ENCODE measurements at regions not wholly inside any gene's neighbourhood (a gene's known extent, or its start where the extent isn't known, plus 50 kb on each side); places are given as distances from the start of the nearest gene placed in this dataset.

DNA sequence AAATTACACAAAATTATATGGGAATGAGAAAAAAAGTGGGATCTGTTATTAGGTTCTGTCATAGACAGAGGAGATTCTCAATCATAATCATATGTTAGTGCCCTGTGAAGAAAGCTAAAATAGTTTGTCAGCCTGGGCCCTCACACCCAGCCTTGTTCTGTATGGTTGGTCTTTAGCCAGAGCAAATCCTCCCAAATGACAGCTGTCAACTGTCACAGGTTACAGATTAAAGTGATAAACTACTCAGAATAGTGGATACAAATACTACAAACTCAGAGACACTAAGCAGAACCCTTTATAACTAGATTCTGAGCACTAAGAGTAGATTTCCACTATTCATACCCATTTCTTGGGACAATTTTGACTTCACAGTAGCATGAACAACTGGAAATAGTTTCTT is 405.0 kb upstream of the MEF2C start:
- no peak for TF ChIP-seq TCF4 (CRISPR knock-in tag; IDR thresholded peaks at IDR 0.05; ENCODE audit: borderline replicate concordance)
- TF ChIP-seq, protein P1, sequence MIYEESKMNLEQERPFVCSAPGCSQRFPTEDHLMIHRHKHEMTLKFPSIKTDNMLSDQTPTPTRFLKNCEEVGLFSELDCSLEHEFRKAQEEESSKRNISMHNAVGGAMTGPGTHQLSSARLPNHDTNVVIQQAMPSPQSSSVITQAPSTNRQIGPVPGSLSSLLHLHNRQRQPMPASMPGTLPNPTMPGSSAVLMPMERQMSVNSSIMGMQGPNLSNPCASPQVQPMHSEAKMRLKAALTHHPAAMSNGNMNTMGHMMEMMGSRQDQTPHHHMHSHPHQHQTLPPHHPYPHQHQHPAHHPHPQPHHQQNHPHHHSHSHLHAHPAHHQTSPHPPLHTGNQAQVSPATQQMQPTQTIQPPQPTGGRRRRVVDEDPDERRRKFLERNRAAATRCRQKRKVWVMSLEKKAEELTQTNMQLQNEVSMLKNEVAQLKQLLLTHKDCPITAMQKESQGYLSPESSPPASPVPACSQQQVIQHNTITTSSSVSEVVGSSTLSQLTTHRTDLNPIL (CRISPR knock-in tag; IDR thresholded peaks at IDR 0.05; ENCODE audit: low read depth), result no peak
- no peak for TF ChIP-seq RARB (CRISPR knock-in tag; IDR thresholded peaks at IDR 0.05)
- TF ChIP-seq ZFP30 (CRISPR knock-in tag; IDR thresholded peaks at IDR 0.05), result no peak
- no peak for TF ChIP-seq ZNF565 (CRISPR knock-in tag; conservative IDR thresholded peaks at IDR 0.05; ENCODE audit: low read depth)
- TF ChIP-seq, protein P2, sequence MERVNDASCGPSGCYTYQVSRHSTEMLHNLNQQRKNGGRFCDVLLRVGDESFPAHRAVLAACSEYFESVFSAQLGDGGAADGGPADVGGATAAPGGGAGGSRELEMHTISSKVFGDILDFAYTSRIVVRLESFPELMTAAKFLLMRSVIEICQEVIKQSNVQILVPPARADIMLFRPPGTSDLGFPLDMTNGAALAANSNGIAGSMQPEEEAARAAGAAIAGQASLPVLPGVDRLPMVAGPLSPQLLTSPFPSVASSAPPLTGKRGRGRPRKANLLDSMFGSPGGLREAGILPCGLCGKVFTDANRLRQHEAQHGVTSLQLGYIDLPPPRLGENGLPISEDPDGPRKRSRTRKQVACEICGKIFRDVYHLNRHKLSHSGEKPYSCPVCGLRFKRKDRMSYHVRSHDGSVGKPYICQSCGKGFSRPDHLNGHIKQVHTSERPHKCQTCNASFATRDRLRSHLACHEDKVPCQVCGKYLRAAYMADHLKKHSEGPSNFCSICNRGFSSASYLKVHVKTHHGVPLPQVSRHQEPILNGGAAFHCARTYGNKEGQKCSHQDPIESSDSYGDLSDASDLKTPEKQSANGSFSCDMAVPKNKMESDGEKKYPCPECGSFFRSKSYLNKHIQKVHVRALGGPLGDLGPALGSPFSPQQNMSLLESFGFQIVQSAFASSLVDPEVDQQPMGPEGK (CRISPR knock-in tag; IDR thresholded peaks at IDR 0.05; ENCODE audit: borderline replicate concordance), result no peak
- TF ChIP-seq, protein P3, sequence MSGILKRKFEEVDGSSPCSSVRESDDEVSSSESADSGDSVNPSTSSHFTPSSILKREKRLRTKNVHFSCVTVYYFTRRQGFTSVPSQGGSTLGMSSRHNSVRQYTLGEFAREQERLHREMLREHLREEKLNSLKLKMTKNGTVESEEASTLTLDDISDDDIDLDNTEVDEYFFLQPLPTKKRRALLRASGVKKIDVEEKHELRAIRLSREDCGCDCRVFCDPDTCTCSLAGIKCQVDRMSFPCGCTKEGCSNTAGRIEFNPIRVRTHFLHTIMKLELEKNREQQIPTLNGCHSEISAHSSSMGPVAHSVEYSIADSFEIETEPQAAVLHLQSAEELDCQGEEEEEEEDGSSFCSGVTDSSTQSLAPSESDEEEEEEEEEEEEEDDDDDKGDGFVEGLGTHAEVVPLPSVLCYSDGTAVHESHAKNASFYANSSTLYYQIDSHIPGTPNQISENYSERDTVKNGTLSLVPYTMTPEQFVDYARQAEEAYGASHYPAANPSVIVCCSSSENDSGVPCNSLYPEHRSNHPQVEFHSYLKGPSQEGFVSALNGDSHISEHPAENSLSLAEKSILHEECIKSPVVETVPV (CRISPR knock-in tag; IDR thresholded peaks at IDR 0.05), result no peak
